Retinal pigment epithelial cell (primary cell): ENCODE measurements at regions not wholly inside any gene's neighbourhood (a gene's known extent, or its start where the extent isn't known, plus 50 kb on each side); places are given as distances from the start of the nearest gene placed in this dataset.

Experiments used
- DNase-seq: peaks from one replicate; pipeline ENCODE4 v3.0.0-alpha.2; 2010; ENCODE audit warnings: low read depth
- H3K4me3 ChIP-seq: 2 replicates; pipeline ENCODE4 v1.5.1; 2011; ENCODE audit warnings: mild to moderate bottlenecking, low read length, control low read depth, moderate library complexity
- TF ChIP-seq, protein P1 (sequence below): conservative IDR thresholded peaks from 2 replicates; pipeline ENCODE4 v1.5.1; 2011; ENCODE audit warnings: low read depth, low read length, control low read depth, inconsistent platforms

DNA sequence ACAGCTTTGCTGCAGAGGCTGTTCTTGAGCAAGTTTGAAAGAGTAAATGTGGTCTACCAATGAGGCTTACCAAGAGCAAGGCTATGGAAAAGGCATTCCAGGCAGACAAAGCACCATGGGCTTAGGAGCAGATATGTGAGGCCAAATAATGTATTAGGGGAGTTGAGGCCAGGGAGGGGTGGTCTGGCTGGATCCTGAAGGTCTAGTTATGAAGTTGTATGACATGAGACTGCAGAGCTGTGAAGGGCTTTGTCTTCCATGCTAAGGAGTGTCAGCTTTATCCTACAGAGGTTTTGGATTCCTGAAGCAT is 51.8 kb upstream of the TSPAN2 start:
- TF ChIP-seq, protein P1, sequence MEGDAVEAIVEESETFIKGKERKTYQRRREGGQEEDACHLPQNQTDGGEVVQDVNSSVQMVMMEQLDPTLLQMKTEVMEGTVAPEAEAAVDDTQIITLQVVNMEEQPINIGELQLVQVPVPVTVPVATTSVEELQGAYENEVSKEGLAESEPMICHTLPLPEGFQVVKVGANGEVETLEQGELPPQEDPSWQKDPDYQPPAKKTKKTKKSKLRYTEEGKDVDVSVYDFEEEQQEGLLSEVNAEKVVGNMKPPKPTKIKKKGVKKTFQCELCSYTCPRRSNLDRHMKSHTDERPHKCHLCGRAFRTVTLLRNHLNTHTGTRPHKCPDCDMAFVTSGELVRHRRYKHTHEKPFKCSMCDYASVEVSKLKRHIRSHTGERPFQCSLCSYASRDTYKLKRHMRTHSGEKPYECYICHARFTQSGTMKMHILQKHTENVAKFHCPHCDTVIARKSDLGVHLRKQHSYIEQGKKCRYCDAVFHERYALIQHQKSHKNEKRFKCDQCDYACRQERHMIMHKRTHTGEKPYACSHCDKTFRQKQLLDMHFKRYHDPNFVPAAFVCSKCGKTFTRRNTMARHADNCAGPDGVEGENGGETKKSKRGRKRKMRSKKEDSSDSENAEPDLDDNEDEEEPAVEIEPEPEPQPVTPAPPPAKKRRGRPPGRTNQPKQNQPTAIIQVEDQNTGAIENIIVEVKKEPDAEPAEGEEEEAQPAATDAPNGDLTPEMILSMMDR, result no peak
- no peak overlapping the region for H3K4me3 ChIP-seq
- DNase-seq, result no peak

DNA sequence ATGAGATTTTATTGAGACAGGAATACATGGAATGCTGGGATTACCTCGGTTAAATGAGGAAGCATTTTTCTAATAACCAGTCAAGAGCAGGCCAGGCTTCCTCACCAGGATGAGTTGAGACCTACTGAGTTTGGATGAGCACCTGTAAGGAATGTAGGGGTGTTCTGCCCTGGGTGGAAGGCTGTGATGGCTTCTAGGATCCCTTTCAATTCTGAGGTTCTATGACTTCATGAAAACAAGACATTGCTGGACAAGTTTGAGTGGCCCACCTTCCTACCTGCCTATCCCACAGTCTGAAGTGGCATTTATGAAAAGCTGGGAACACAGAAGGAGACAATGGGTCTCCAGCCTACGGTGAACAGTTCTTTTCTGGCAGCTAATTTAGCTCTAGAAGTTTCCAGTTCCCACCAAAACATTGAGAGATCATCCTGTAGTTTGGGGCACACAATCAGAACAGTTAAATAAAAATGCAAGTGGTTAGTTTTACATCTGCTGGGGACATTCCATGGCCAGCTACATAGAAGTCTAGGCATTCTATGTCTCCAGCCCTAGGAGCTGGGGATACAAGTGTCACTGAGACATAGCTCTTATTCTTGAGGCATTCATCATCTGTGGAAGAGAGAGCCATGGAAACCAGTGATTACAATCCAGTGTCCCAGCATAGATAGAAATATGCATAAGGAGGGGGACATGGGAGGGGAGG is 51.3 kb upstream of the TSPAN2 start:
- TF ChIP-seq, protein P1, result no peak
- no peak for DNase-seq
- H3K4me3 ChIP-seq, result no peak overlapping the region

DNA sequence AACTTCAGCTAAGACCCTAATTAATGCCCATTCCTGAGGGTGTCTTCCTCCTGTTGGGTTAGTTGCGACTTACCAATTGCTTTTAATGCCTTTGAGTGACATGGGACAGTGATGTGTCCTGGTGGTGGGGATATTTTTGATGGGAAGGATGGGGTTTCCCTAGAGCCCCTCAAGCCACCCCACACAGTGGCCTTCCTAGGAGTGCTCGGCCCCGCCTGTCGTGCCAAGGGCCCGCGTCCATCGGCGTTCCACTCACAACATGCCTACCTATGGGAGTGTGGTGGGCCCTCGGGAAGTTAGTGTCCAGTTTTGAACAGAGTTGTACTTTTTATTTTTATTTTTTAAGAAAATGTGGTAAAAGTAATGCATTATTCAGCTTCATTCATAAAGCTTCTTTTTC is 50.1 kb upstream of the TSPAN2 start:
- H3K4me3 ChIP-seq, result no peak overlapping the region
- no peak for DNase-seq
- TF ChIP-seq, protein P1, result no peak
